ENCODE measurements at regions not wholly inside any gene's neighbourhood (a gene's known extent, or its start where the extent isn't known, plus 50 kb on each side); places are given as distances from the start of the nearest gene placed in this dataset.
"Not testable (repeated sequence)": the region's sequence is repeated elsewhere in the genome, so short reads cannot be mapped to it uniquely, and the experiment has no call there.

DNA sequence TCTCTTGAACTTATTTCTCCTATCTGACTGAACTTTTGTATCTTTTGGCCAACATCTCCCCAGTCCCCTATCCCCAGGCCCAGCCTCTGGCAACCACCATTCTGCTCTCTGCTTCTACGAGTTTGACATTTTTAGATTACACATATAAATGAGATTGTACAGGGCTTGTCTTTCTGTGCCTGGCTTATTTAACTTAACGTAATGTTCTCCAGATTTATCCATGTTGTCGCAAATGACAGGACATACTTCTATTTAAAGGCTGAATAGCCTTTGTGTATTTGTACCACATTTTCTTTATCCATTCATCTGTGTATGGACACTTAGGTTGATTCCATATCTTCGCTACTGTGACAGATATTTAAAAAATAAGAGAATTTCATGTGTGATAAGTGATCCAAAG lies 98.6 kb downstream of the LSMEM1 start:
- H3K9me3 Mint-ChIP-seq: peaks cover 8% of the 10 kb centered on the region
- H3K27me3 Mint-ChIP-seq: peaks cover 10% of the 10 kb centered on the region
- H3K4me1 Mint-ChIP-seq: no peaks in the 10 kb centered on the region
- no peaks in the 10 kb centered on the region for H3K36me3 Mint-ChIP-seq (ENCODE audit: low read depth)
- ATAC-seq (replicated peaks): no peak
- no peak overlapping the region for H3K27ac Mint-ChIP-seq
- H3K4me3 Mint-ChIP-seq: no peak overlapping the region

- Mint-ChIP-seq H3K36me3 (ENCODE audit: low read depth) (no peaks in the 10 kb centered on the region), H3K4me3 (no peak overlapping the region), H3K27me3 (peaks cover 14% of the 10 kb centered on the region), H3K27ac (no peak overlapping the region), H3K4me1 (no peaks in the 10 kb centered on the region), H3K9me3 (peaks cover 5% of the 10 kb centered on the region)
- ATAC-seq (replicated peaks): no peak
These were observed 100.1 kb downstream of the LSMEM1 start for GRCh38 chr7:112580717-112581435.

GRCh38 chr7:112581529-112581928 lies 100.7 kb downstream of the LSMEM1 start:
- Mint-ChIP-seq H3K4me1 (no peaks in the 10 kb centered on the region), H3K36me3 (ENCODE audit: low read depth) (no peaks in the 10 kb centered on the region), H3K27me3 (peaks cover 14% of the 10 kb centered on the region), H3K9me3 (no peaks in the 10 kb centered on the region), H3K4me3 (no peak overlapping the region), H3K27ac (no peak overlapping the region)
- ATAC-seq (replicated peaks): no peak

DNA sequence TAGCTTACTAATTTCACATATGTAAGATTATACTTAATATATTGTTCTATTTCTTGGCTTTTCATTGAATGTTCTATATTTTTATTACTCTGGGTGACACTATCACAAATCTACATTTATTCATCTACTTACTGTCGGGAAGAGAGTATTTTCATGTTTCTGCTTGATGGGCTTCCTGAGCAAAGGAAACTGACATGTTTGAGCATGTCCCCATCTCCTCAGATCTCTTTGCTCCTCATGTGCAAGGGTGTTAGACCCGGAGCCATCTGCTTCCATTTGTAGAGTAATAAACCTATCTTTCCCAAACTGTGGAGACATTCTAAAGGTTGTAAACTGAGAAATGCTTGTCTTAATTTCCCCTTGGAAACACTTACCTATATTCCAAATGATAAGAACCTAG lies 103.5 kb downstream of the LSMEM1 start:
- H3K27me3 Mint-ChIP-seq: peaks cover 14% of the 10 kb centered on the region
- H3K9me3 Mint-ChIP-seq: no peaks in the 10 kb centered on the region
- no peak overlapping the region for H3K4me3 Mint-ChIP-seq
- H3K27ac Mint-ChIP-seq: no peak overlapping the region
- no peaks in the 10 kb centered on the region for H3K4me1 Mint-ChIP-seq
- ATAC-seq (replicated peaks): no peak
- H3K36me3 Mint-ChIP-seq (ENCODE audit: low read depth): no peaks in the 10 kb centered on the region

DNA sequence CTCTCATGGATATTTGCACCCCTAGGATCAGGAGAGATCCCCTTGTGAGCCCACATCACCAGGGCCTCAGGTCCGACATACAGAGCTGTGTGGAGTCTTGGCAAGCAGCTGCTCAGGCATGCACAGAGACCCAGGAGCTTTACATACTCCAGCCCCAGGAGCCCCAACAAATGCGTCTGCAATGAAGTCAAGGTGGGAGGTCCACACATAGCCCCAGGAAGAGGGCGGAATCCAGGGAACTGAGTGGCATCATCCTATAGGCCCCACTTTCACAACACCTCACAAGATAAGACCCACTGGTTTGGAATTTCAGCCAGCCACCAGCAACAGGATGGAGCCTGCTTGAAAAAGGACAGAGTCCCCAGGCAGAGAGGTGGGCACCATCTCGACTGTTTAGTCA lies 106.7 kb downstream of the LSMEM1 start:
- no peak for ATAC-seq (replicated peaks)
- no peaks in the 10 kb centered on the region for H3K4me1 Mint-ChIP-seq
- H3K9me3 Mint-ChIP-seq: no peaks in the 10 kb centered on the region
- peaks cover 16% of the 10 kb centered on the region for H3K27me3 Mint-ChIP-seq
- H3K27ac Mint-ChIP-seq: no peak overlapping the region
- no peak overlapping the region for H3K4me3 Mint-ChIP-seq
- no peaks in the 10 kb centered on the region for H3K36me3 Mint-ChIP-seq (ENCODE audit: low read depth)

GRCh38 chr7:112592565-112593263 lies 111.9 kb downstream of the LSMEM1 start:
- not testable (repeated sequence) for ATAC-seq (replicated peaks); H3K9me3 Mint-ChIP-seq; H3K36me3 Mint-ChIP-seq (ENCODE audit: low read depth); H3K27me3 Mint-ChIP-seq; H3K27ac Mint-ChIP-seq; H3K4me1 Mint-ChIP-seq; H3K4me3 Mint-ChIP-seq

DNA sequence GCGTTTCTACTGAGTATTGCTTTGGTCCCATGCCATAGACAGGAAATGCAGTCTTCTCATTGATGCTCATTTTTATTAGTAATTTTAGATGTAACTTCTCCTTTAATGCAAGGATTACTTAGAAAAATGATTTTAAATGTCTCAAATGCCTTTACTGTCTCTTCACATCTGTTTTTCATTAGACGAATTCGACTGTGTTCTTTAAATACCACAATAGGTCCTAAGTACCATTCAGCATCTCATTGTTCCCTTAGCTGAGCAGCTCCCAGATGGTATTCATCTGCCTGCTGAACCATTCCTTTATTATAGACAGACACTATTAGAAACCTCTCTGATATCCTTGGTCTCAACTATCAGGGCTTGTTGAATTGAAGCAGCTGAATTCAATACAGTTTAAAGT lies 113.6 kb downstream of the LSMEM1 start:
- Mint-ChIP-seq H3K27ac (no peak overlapping the region), H3K4me3 (no peak overlapping the region), H3K4me1 (no peaks in the 10 kb centered on the region), H3K9me3 (no peaks in the 10 kb centered on the region), H3K36me3 (ENCODE audit: low read depth) (no peaks in the 10 kb centered on the region), H3K27me3 (peaks cover 7% of the 10 kb centered on the region)
- no peak for ATAC-seq (replicated peaks)

GRCh38 chr7:112596260-112596659 lies 115.5 kb downstream of the LSMEM1 start:
- no peaks in the 10 kb centered on the region for H3K36me3 Mint-ChIP-seq (ENCODE audit: low read depth)
- H3K4me3 Mint-ChIP-seq: no peak overlapping the region
- no peak for ATAC-seq (replicated peaks)
- H3K9me3 Mint-ChIP-seq: no peaks in the 10 kb centered on the region
- no peaks in the 10 kb centered on the region for H3K4me1 Mint-ChIP-seq
- H3K27ac Mint-ChIP-seq: no peak overlapping the region
- peaks cover 15% of the 10 kb centered on the region for H3K27me3 Mint-ChIP-seq

GRCh38 chr7:112596981-112597380 lies 116.2 kb downstream of the LSMEM1 start:
- Mint-ChIP-seq H3K4me1 (no peaks in the 10 kb centered on the region), H3K27me3 (peaks cover 12% of the 10 kb centered on the region), H3K36me3 (ENCODE audit: low read depth) (no peaks in the 10 kb centered on the region), H3K4me3 (no peak overlapping the region), H3K27ac (no peak overlapping the region), H3K9me3 (no peaks in the 10 kb centered on the region)
- ATAC-seq (replicated peaks): no peak

GRCh38 chr7:112603673-112604072 lies 122.9 kb downstream of the LSMEM1 start:
- Mint-ChIP-seq H3K27me3 (peaks cover 22% of the 10 kb centered on the region), H3K4me3 (no peak overlapping the region), H3K27ac (no peak overlapping the region)

GRCh38 chr7:112610636-112611035 lies 129.8 kb downstream of the LSMEM1 start:
- no peaks in the 10 kb centered on the region for H3K9me3 Mint-ChIP-seq
- H3K27me3 Mint-ChIP-seq: peaks cover 14% of the 10 kb centered on the region
- H3K4me1 Mint-ChIP-seq: no peaks in the 10 kb centered on the region
- H3K36me3 Mint-ChIP-seq (ENCODE audit: low read depth): no peaks in the 10 kb centered on the region
- H3K4me3 Mint-ChIP-seq: no peak overlapping the region
- no peak overlapping the region for H3K27ac Mint-ChIP-seq
- ATAC-seq (replicated peaks): no peak

More at GRCh38 chr7:112603673-112604072, 122.9 kb downstream of the LSMEM1 start:
- H3K36me3 Mint-ChIP-seq (ENCODE audit: low read depth): no peaks in the 10 kb centered on the region
- H3K9me3 Mint-ChIP-seq: no peaks in the 10 kb centered on the region
- H3K4me1 Mint-ChIP-seq: no peaks in the 10 kb centered on the region
- no peak for ATAC-seq (replicated peaks)

DNA sequence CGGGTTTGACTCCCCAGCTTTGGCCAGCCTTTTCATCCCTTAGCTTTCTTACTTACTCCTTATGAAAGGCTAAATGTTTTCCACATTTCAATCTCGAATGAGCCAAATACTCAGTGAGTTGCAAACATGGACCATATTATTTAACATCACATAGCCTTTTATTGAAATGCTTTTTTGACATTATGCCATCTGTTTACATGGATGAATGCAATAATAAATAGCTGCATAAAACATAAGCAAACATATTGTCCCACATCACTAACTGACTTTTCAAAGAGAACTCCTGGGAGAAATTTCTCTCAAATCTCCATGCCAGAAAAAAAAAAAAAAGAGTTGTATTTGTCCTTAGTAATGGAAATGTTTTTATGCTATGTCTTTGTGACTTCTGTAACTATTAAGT lies 134.9 kb downstream of the LSMEM1 start:
- Mint-ChIP-seq H3K9me3 (peaks cover 3% of the 10 kb centered on the region), H3K36me3 (ENCODE audit: low read depth) (no peaks in the 10 kb centered on the region), H3K4me3 (no peak overlapping the region), H3K4me1 (no peaks in the 10 kb centered on the region), H3K27ac (no peak overlapping the region), H3K27me3 (peaks cover 18% of the 10 kb centered on the region)
- ATAC-seq (replicated peaks): no peak

DNA sequence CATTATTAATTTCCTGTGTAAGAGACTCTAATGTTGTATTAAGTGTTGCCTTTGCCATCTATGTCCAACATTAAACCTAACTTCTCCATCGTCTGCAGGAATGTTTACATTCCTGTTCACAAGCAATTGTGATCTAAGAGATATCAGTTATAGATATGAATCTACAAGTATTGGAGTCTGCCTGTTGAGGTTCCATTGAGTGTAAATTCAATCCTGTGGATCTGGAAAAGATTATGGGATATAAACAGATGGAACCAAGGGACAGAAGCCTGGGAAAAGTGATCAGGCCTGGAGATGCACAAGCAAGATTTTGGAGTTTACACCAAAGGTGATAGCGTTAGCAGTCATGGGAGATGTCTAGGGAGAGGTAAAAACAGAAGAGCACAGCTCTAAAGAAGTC lies 135.5 kb downstream of the LSMEM1 start:
- no peak overlapping the region for H3K4me3 Mint-ChIP-seq
- no peak for ATAC-seq (replicated peaks)
- no peaks in the 10 kb centered on the region for H3K4me1 Mint-ChIP-seq
- H3K27ac Mint-ChIP-seq: no peak overlapping the region
- H3K27me3 Mint-ChIP-seq: peaks cover 19% of the 10 kb centered on the region
- H3K36me3 Mint-ChIP-seq (ENCODE audit: low read depth): no peaks in the 10 kb centered on the region
- H3K9me3 Mint-ChIP-seq: peaks cover 3% of the 10 kb centered on the region

GRCh38 chr7:112619343-112619742 lies 138.6 kb downstream of the LSMEM1 start:
- Mint-ChIP-seq H3K4me1 (no peaks in the 10 kb centered on the region), H3K27ac (no peak overlapping the region), H3K27me3 (peaks cover 26% of the 10 kb centered on the region), H3K9me3 (peaks cover 3% of the 10 kb centered on the region), H3K4me3 (no peak overlapping the region), H3K36me3 (ENCODE audit: low read depth) (no peaks in the 10 kb centered on the region)
- ATAC-seq (replicated peaks): no peak

DNA sequence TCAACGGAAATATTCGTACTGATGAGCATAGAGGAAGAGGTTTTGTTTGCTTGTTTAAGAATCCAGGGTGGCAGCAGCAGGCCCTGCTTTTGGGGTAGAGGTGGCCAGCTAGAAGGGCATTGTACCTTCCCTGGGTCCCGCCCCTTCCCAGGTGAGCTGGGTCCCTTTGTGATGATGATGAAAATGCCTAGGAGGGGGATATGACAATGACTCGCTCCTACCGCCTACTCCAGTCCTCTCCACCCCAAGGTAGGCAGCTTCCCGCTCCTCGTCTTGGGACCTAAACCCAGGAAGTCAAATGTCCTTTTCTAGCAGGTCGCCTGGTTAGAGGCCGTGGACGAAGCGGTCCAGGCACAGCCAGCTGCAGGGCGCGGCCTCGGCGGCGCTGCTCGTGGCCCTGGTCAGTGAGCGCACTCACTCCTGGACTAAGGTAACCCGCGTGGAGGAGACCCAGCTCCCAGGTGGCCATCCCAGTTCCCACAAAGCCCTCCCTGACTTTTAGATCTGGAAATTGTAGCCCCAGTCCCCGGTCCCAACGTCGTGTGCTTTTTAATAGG lies 141.4 kb downstream of the LSMEM1 start:
- H3K27ac Mint-ChIP-seq: no peak overlapping the region
- peaks cover 3% of the 10 kb centered on the region for H3K9me3 Mint-ChIP-seq
- H3K36me3 Mint-ChIP-seq (ENCODE audit: low read depth): no peaks in the 10 kb centered on the region
- ATAC-seq (replicated peaks): no peak
- H3K4me3 Mint-ChIP-seq: no peak overlapping the region
- H3K27me3 Mint-ChIP-seq: peaks cover 19% of the 10 kb centered on the region
- no peaks in the 10 kb centered on the region for H3K4me1 Mint-ChIP-seq
